GM12878 (cell line): ENCODE measurements at regions not wholly inside any gene's neighbourhood (a gene's known extent, or its start where the extent isn't known, plus 50 kb on each side); places are given as distances from the start of the nearest gene placed in this dataset.

Experiments used
- ATF3 ChIP-seq: IDR thresholded peaks from 2 replicates; pipeline ENCODE4 v1.6.1; 2011; ENCODE audit warnings: low read depth, mild to moderate bottlenecking, low read length, moderate library complexity, borderline replicate concordance; ENCODE audit errors: extremely low read depth
- CEBPB ChIP-seq, 2 experiments: fragments of 150-350 bp in 1 of 2; IDR thresholded peaks; 2 replicates each; pipeline ENCODE4 v1.6.1; 2012 to 2014; ENCODE audit warnings: low read depth in 2 of 2, low read length in 2 of 2, borderline replicate concordance in 1 of 2, inconsistent platforms in 1 of 2
- CREM ChIP-seq: IDR thresholded peaks from 2 replicates; pipeline ENCODE4 v1.6.1; 2014; ENCODE audit warnings: antibody characterized with exemption, low read depth
- CTCF ChIP-seq, 3 experiments: IDR thresholded peaks in 2 of 3; conservative IDR thresholded peaks in 1 of 3; 2 replicates each; pipeline ENCODE4 v1.5.1; 2011; ENCODE audit warnings: low read depth in 3 of 3, low read length in 3 of 3, mild to moderate bottlenecking in 3 of 3, control low read depth in 2 of 3, moderate library complexity in 2 of 3, inconsistent platforms in 1 of 3, mixed read lengths in 1 of 3; ENCODE audit not compliant: control insufficient read depth in 2 of 3, insufficient read depth in 1 of 3; ENCODE audit errors: extremely low read depth in 1 of 3
- ELK1 ChIP-seq: IDR thresholded peaks from 2 replicates; pipeline ENCODE4 v1.6.1; 2012; ENCODE audit warnings: low read depth, low read length, improper control_type of control experiment
- EZH2 ChIP-seq: IDR thresholded peaks from 2 replicates; pipeline ENCODE4 v1.6.1; 2012; ENCODE audit warnings: low read depth, mild to moderate bottlenecking, control low read depth, inconsistent platforms, low read length, borderline replicate concordance; ENCODE audit not compliant: control insufficient read depth
- PML ChIP-seq: IDR thresholded peaks from 2 replicates; pipeline ENCODE4 v1.6.1; 2012; ENCODE audit warnings: low read length, inconsistent platforms
- POLR2AphosphoS2 ChIP-seq: IDR thresholded peaks from 2 replicates; pipeline ENCODE4 v1.6.1; 2011; ENCODE audit warnings: low read depth, mild to moderate bottlenecking, low read length, improper control_type of control experiment, moderate library complexity
- SMC3 ChIP-seq: IDR thresholded peaks from 2 replicates; pipeline ENCODE4 v1.6.1; 2011; ENCODE audit warnings: low read length, improper control_type of control experiment, borderline replicate concordance
- SRF ChIP-seq, 2 experiments: IDR thresholded peaks; 2 replicates each; pipeline ENCODE4 v1.6.1; 2011; ENCODE audit warnings: low read depth in 2 of 2, low read length in 2 of 2, mild to moderate bottlenecking in 1 of 2, moderate library complexity in 1 of 2
- USF1 ChIP-seq: IDR thresholded peaks from 2 replicates; pipeline ENCODE4 v1.6.1; 2011; ENCODE audit warnings: borderline replicate concordance, low read depth, mild to moderate bottlenecking, moderate library complexity, mixed read lengths, low read length; ENCODE audit not compliant: insufficient read depth; ENCODE audit errors: extremely low read length
- ZBTB33 ChIP-seq: fragments of 450-650 bp; IDR thresholded peaks from 2 replicates; pipeline ENCODE4 v1.6.1; 2017; ENCODE audit warnings: mild to moderate bottlenecking
- ZSCAN29 ChIP-seq: fragments of 450-650 bp; IDR thresholded peaks from 2 replicates; pipeline ENCODE4 v1.6.1; 2017; ENCODE audit warnings: mild to moderate bottlenecking, moderate library complexity
- ZZZ3 ChIP-seq: IDR thresholded peaks from 2 replicates; pipeline ENCODE4 v1.6.1; 2011; ENCODE audit warnings: low read depth; ENCODE audit not compliant: control insufficient read depth, insufficient read length

GRCh38 chr17:77441130-77441920, 300.6 kb downstream of the SEC14L1 start:
- peak; percentile 62; the same call in 1 of the 2 replicates for TF ChIP-seq POLR2AphosphoS2
- TF ChIP-seq CTCF (IDR thresholded peaks at IDR 0.05 in 2 of 3, conservative IDR thresholded peaks at IDR 0.05 in 1 of 3; ENCODE audit: control insufficient read depth in 2 of 3, extremely low read depth in 1 of 3, insufficient read depth in 1 of 3, low read depth in 3 of 3, low read length in 3 of 3), result peak in 1 of 3 experiments; percentile 25; a peak in 1 of 6 replicates
- TF ChIP-seq ZBTB33, result no peak
- TF ChIP-seq ZSCAN29, result peak; percentile 17; the same call in 1 of the 2 replicates
- no peak for TF ChIP-seq ATF3
- TF ChIP-seq ZZZ3, result no peak
- peak; percentile 66; the same call in 1 of the 2 replicates for TF ChIP-seq ELK1
- TF ChIP-seq SMC3, result 0 out of 2 replicates have a peak, but pooled peaks have one; percentile 8
- TF ChIP-seq EZH2, result no peak
- TF ChIP-seq CREM, result peak; percentile 61; the same call in 1 of the 2 replicates
- no peak for TF ChIP-seq USF1
- no peak for TF ChIP-seq PML
- no peak for TF ChIP-seq CEBPB (IDR thresholded peaks at IDR 0.05; ENCODE audit: borderline replicate concordance in 1 of 2, low read depth in 2 of 2, low read length in 2 of 2)
- peak in 1 of 2 experiments; percentile 82; a peak in 2 of 4 replicates for TF ChIP-seq SRF (IDR thresholded peaks at IDR 0.05; ENCODE audit: low read depth in 2 of 2, low read length in 2 of 2)
